ENCODE measurements at regions not wholly inside any gene's neighbourhood (a gene's known extent, or its start where the extent isn't known, plus 50 kb on each side); places are given as distances from the start of the nearest gene placed in this dataset.

DNA sequence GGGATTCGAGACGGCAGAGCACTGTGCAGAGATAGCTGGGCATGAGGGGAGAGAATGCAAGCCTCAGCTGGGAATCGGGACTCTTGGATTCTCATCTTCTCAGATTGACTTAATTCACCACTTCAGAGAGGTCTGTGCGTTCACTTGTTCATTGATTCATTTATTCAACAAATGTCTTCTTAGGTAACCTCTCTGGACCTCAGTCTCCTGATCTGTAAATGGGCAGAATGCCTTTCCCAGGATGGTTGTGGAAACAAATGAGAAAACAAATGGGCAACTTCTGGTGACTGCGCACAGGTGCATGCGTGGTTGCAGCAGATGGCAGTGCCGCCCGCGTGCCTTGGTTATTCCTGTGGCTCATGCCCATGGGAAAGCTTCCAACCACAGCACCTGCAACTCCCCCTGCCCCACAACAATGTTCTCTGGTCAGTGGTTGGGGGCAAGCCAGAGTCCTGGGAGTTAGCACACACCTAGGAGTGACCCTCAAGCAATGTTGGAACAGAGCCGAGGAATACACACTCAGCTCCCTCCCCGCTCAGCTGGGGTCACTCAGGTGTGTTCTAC, 110.1 kb upstream of the RUNX3 start:
- Histone ChIP-seq H3K9me3 (no peaks in the 10 kb centered on the region), H3K36me3 (replicated peaks in 1 of 2; ENCODE audit: insufficient read depth in 1 of 2, low read depth in 2 of 2) (no peaks in the 10 kb centered on the region), H3K4me3 (no peak overlapping the region), H3K4me1 (peaks cover 10% of the 10 kb centered on the region), H3K27me3 (no peaks in the 10 kb centered on the region), H3K27ac (no peak overlapping the region)
- DNase-seq (peak; percentile 34 to 78 (median 61)), ATAC-seq (peak; percentile 75)
- 41 to 56% methylated on average over 11 of the region's 11 CpGs for WGBS, 2 donors
- TF ChIP-seq POLR2A (IDR thresholded peaks at IDR 0.05): no peak
- TF ChIP-seq, protein P1, sequence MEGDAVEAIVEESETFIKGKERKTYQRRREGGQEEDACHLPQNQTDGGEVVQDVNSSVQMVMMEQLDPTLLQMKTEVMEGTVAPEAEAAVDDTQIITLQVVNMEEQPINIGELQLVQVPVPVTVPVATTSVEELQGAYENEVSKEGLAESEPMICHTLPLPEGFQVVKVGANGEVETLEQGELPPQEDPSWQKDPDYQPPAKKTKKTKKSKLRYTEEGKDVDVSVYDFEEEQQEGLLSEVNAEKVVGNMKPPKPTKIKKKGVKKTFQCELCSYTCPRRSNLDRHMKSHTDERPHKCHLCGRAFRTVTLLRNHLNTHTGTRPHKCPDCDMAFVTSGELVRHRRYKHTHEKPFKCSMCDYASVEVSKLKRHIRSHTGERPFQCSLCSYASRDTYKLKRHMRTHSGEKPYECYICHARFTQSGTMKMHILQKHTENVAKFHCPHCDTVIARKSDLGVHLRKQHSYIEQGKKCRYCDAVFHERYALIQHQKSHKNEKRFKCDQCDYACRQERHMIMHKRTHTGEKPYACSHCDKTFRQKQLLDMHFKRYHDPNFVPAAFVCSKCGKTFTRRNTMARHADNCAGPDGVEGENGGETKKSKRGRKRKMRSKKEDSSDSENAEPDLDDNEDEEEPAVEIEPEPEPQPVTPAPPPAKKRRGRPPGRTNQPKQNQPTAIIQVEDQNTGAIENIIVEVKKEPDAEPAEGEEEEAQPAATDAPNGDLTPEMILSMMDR (IDR thresholded peaks at IDR 0.05): peak in 1 of 7 experiments; percentile 22
- intact Hi-C loops (cut with DNase I): no loop called here

DNA sequence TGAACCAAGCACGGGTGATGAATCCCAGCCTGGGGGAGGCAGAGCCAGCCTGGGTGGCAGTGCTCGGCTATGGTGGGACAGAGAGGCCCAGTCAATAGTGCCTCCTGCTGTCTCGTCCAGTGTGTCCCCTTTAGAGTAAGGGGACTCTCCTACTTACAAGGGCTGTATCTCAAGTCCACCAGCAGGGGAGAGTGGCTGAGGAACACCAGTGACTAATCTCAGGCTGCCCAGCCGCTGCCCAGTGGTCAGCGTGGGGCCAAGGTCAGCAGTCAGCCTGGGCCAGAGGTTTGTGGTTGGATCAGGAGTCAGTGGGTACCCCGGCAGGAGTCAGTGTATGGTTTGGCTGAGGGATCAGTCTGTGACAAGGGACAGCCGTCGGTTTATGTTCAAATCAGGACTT, 109.2 kb upstream of the RUNX3 start:
- Histone ChIP-seq H3K36me3 (replicated peaks in 1 of 2; ENCODE audit: insufficient read depth in 1 of 2, low read depth in 2 of 2) (no peaks in the 10 kb centered on the region), H3K27ac (no peak overlapping the region), H3K4me1 (peaks cover 10% of the 10 kb centered on the region), H3K9me3 (no peaks in the 10 kb centered on the region), H3K27me3 (no peaks in the 10 kb centered on the region), H3K4me3 (no peak overlapping the region)
- ATAC-seq (no peak), DNase-seq (no peak)
- no peak for TF ChIP-seq POLR2A (IDR thresholded peaks at IDR 0.05)
- TF ChIP-seq, protein P1 (IDR thresholded peaks at IDR 0.05): no peak
- 61 to 73% methylated on average over 3 to 8 of the region's 8 CpGs for WGBS, 2 donors
- intact Hi-C loops (cut with DNase I): no loop called here

DNA sequence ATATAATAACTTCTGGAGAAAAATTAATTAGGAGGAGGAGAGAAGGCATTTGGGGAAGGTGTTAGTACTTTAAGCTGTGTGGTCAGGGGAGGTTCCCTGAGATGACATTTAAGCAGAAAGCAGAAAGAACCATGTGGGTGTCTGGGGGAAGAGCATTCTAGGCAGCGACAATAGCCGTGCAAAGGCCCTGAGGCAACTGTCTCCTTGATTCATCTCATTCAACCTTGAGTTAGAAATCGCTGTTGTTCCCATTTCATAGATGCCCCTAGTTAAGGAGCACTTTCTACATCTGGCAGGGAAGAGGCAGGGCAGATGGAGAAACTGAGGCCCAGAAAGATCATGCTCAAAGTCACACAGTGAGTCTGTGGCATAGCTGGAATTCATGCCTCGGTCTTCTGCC, 108.6 kb upstream of the RUNX3 start:
- no peak overlapping the region for H3K4me3 ChIP-seq
- H3K36me3 ChIP-seq (replicated peaks in 1 of 2; ENCODE audit: insufficient read depth in 1 of 2, low read depth in 2 of 2): no peaks in the 10 kb centered on the region
- no peak for TF ChIP-seq POLR2A (IDR thresholded peaks at IDR 0.05)
- TF ChIP-seq, protein P1 (IDR thresholded peaks at IDR 0.05): no peak
- intact Hi-C loops (cut with DNase I): no loop called here
- H3K27me3 ChIP-seq: no peaks in the 10 kb centered on the region
- DNase-seq: no peak
- H3K4me1 ChIP-seq: peaks cover 10% of the 10 kb centered on the region
- no peaks in the 10 kb centered on the region for H3K9me3 ChIP-seq
- 56 to 76% methylated on average over 4 of the region's 4 CpGs for WGBS, 2 donors
- no peak overlapping the region for H3K27ac ChIP-seq
- no peak for ATAC-seq

DNA sequence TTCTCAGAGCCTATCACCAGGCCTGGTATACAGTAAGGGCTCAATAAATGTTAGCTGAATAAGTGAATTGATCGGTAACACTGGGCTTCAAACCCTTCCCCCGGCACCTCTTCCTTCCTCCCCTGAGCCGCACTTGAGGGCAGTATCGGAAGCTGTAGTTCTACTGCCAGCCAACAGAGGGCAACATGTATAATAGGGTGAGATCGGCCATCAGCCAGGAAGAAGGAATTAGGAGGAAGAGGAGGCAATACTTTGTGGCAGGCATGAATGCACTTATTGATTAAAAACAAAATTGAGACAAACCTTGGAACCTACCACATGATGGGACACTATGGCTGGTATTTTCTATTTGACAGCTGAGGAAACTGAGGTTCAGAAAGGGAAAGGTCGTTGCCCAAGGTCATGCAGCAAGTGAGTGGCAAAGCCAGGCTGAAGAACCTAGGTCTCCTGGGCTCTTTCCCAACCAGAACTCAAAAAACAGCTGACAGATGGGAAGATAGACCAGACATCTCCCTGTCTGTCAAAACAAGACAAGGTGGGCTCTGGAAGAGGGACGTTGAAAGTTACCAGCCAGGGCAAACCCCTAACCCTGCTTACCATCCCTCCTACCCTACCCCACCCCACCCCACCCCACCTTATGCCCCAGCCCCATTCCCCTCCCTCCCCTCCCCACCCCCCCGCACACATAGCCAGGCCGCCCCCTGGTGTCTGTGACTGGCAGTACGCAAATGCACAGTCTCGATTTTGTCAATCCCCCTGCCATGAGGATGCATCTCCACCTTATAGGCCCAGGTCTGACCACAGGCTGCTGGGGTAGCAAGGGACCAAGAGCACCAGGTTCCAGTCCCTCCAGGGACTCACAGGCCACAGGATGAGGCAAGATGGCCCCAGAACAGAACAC, 107.3 kb upstream of the RUNX3 start:
- intact Hi-C loops (cut with DNase I): no loop called here
- 55 to 60% methylated on average over 10 of the region's 11 CpGs for WGBS, 2 donors

More for the DNA sequence above, 107.3 kb upstream of the RUNX3 start:
- Histone ChIP-seq H3K27me3 (no peaks in the 10 kb centered on the region), H3K4me1 (peaks cover 10% of the 10 kb centered on the region), H3K4me3 (no peak overlapping the region), H3K9me3 (no peaks in the 10 kb centered on the region), H3K27ac (no peak overlapping the region), H3K36me3 (replicated peaks in 1 of 2; ENCODE audit: insufficient read depth in 1 of 2, low read depth in 2 of 2) (no peaks in the 10 kb centered on the region)
- no peak for TF ChIP-seq POLR2A (IDR thresholded peaks at IDR 0.05)
- TF ChIP-seq, protein P1 (IDR thresholded peaks at IDR 0.05): peak in 6 of 7 experiments; percentile 19 to 57 (median 39)
- DNase-seq: peak in 2 of 4 donors; percentile 36 to 50
- no peak for ATAC-seq
